Skeletal muscle satellite cell (primary cell): ENCODE measurements at regions not wholly inside any gene's neighbourhood (a gene's known extent, or its start where the extent isn't known, plus 50 kb on each side); places are given as distances from the start of the nearest gene placed in this dataset.

Experiments
- H3K27me3 ChIP-seq: 2 replicates; pipeline ENCODE4 v1.7.0; 2013; ENCODE audit warnings: low read length; ENCODE audit not compliant: control insufficient read depth, insufficient read depth
- H3K36me3 ChIP-seq: 2 replicates; pipeline ENCODE4 v1.7.0; 2013; ENCODE audit warnings: mild to moderate bottlenecking, control low read depth, low read length; ENCODE audit not compliant: insufficient read depth
- H3K4me1 ChIP-seq: 2 replicates; pipeline ENCODE4 v1.7.0; 2013; ENCODE audit warnings: low read length; ENCODE audit not compliant: control insufficient read depth, insufficient read depth
- H3K4me2 ChIP-seq: 2 replicates; pipeline ENCODE4 v1.7.0; 2013; ENCODE audit warnings: mild to moderate bottlenecking, low read length
- H3K4me3 ChIP-seq: 2 replicates; pipeline ENCODE4 v1.7.0; 2013; ENCODE audit warnings: low read length
- H3K9ac ChIP-seq: 2 replicates; pipeline ENCODE4 v1.7.0; 2013; ENCODE audit warnings: mild to moderate bottlenecking, low read depth, low read length, moderate library complexity
- H3K9me3 ChIP-seq: replicated peaks from 2 replicates; pipeline ENCODE4 v1.7.0; 2013; ENCODE audit warnings: mild to moderate bottlenecking, control low read depth, low read length

DNA sequence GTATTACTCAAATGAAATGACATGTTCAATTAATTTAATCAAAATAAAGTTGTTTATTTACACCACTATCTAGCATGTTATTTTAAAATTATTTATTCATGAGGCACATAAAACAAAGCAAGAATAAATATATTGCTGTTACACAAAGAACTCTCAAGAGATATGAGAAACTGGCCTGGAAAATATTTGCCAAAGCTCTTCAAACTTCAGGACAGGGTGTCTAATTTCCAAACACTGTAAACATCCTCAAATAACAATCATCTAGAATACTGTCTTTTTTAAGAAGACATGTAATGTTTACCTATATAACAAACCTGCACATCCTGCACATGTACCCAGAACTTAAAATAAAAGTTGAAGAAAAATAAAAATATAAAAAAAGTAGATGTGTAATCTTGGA lies 876.6 kb downstream of the TUSC7 start:
- no peak overlapping the region for H3K4me2 ChIP-seq
- no peaks in the 10 kb centered on the region for H3K36me3 ChIP-seq
- no peaks in the 10 kb centered on the region for H3K9me3 ChIP-seq
- no peak overlapping the region for H3K4me3 ChIP-seq
- no peaks in the 10 kb centered on the region for H3K4me1 ChIP-seq
- H3K9ac ChIP-seq: no peak overlapping the region
- no peaks in the 10 kb centered on the region for H3K27me3 ChIP-seq

GRCh38 chr3:117587416-117587815 lies 877.8 kb downstream of the TUSC7 start:
- Histone ChIP-seq H3K27me3 (no peaks in the 10 kb centered on the region), H3K4me2 (no peak overlapping the region), H3K36me3 (no peaks in the 10 kb centered on the region), H3K4me3 (no peak overlapping the region), H3K9ac (no peak overlapping the region), H3K4me1 (no peaks in the 10 kb centered on the region), H3K9me3 (no peaks in the 10 kb centered on the region)

- Histone ChIP-seq H3K9me3 (no peaks in the 10 kb centered on the region), H3K36me3 (no peaks in the 10 kb centered on the region), H3K4me2 (no peak overlapping the region), H3K4me3 (no peak overlapping the region), H3K4me1 (no peaks in the 10 kb centered on the region), H3K9ac (no peak overlapping the region), H3K27me3 (no peaks in the 10 kb centered on the region)
These were observed 879.9 kb downstream of the TUSC7 start for GRCh38 chr3:117589454-117589853.

DNA sequence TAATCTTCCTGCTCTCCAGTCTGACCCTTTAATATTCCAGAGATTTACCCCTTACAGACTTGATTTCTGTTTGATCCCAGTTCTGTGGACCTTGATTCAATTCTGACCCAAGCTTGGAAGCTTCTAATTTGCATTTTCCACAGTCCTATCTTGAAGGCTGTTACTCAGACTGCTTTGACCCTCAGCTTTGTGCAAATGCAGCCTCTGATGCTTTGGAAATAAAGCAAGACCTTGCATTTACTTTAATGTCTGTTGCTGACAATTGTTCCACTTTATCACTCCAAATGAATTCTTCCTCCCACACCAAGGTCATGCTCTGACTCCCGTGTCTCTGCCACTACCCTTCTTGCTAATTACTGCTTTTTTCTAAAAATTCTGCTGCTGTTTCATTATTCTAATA lies 886.0 kb downstream of the TUSC7 start:
- Histone ChIP-seq H3K4me3 (no peak overlapping the region), H3K9me3 (no peaks in the 10 kb centered on the region), H3K27me3 (no peaks in the 10 kb centered on the region), H3K4me2 (no peak overlapping the region), H3K36me3 (no peaks in the 10 kb centered on the region), H3K4me1 (no peaks in the 10 kb centered on the region), H3K9ac (no peak overlapping the region)

DNA sequence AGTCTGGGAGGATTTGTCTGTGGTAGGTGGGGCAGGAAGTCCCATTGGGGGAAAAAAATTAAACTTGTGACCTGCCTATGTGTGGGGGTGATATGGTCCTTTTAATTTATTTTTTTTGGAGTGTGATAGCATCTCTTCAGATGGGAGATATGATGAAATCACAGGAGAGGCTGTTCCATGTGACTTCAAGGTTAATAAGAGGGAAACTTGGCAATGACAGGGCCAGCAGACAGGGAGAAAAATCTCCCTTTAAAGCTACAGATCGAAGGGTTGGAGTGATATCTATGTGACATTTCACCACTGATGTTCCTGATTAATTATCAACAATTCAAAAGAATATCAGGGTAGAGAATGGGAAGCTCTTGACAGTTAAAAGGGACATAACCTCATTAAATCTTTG lies 886.9 kb downstream of the TUSC7 start:
- H3K4me2 ChIP-seq: no peak overlapping the region
- no peaks in the 10 kb centered on the region for H3K36me3 ChIP-seq
- H3K4me3 ChIP-seq: no peak overlapping the region
- no peaks in the 10 kb centered on the region for H3K4me1 ChIP-seq
- H3K9ac ChIP-seq: no peak overlapping the region
- H3K9me3 ChIP-seq: no peaks in the 10 kb centered on the region
- H3K27me3 ChIP-seq: no peaks in the 10 kb centered on the region

GRCh38 chr3:117597865-117598264 lies 888.3 kb downstream of the TUSC7 start:
- Histone ChIP-seq H3K4me1 (no peaks in the 10 kb centered on the region), H3K9ac (no peak overlapping the region), H3K36me3 (no peaks in the 10 kb centered on the region), H3K4me3 (no peak overlapping the region), H3K9me3 (no peaks in the 10 kb centered on the region), H3K27me3 (no peaks in the 10 kb centered on the region), H3K4me2 (no peak overlapping the region)

GRCh38 chr3:117600112-117600511 lies 890.5 kb downstream of the TUSC7 start:
- Histone ChIP-seq H3K4me1 (no peaks in the 10 kb centered on the region), H3K4me2 (no peak overlapping the region), H3K9ac (no peak overlapping the region), H3K27me3 (no peaks in the 10 kb centered on the region), H3K36me3 (no peaks in the 10 kb centered on the region), H3K9me3 (no peaks in the 10 kb centered on the region), H3K4me3 (no peak overlapping the region)

DNA sequence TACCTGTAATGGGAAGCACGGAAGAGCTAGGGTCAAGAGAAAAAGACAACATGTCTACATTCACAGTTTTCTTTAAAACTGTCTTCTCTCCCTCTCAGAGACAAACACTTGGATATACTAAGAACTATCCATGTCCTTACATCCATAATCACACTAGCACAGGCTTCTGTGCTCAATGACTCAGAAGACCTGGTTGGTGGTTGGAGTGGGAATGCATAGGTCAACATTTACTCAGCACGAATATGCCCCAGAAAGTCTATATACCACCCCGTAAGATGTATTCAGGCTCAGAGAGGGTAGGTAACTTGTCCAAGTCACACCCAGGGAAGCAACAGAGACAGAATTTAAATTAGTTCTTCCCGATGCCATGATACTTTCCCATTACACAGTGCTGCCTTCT lies 891.1 kb downstream of the TUSC7 start:
- Histone ChIP-seq H3K9me3 (no peaks in the 10 kb centered on the region), H3K27me3 (no peaks in the 10 kb centered on the region), H3K4me3 (no peak overlapping the region), H3K36me3 (no peaks in the 10 kb centered on the region), H3K4me2 (no peak overlapping the region), H3K4me1 (no peaks in the 10 kb centered on the region), H3K9ac (no peak overlapping the region)

DNA sequence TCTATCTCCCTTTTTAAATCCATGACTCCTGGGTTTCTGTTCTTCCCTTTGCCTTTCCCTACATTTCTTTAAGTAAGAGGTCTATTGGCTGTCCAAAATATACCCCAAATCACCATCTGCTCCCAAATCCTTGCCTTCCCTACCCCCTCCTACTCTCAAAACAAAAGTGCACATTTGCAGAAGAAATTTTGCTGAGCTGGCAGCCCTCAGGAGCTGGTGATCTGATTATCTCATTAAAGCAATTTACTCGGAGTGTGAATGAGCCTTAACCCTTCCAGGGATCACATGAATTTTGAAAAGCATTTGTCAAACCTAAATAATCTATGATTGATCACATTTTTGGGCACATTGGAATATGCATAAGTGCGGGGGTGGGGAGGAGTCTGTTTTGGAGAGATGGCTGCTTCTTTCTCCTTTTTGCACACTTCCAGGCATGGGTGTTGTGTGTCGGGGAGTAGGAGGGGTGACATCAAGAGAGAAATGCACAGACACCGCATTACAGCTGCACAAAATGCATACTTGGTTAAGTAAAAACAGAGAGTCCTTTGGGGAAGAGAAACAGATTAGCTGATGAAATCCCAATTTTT lies 892.6 kb downstream of the TUSC7 start:
- Histone ChIP-seq H3K9ac (no peak overlapping the region), H3K9me3 (no peaks in the 10 kb centered on the region), H3K4me2 (no peak overlapping the region), H3K4me1 (no peaks in the 10 kb centered on the region), H3K36me3 (no peaks in the 10 kb centered on the region), H3K4me3 (no peak overlapping the region), H3K27me3 (no peaks in the 10 kb centered on the region)

DNA sequence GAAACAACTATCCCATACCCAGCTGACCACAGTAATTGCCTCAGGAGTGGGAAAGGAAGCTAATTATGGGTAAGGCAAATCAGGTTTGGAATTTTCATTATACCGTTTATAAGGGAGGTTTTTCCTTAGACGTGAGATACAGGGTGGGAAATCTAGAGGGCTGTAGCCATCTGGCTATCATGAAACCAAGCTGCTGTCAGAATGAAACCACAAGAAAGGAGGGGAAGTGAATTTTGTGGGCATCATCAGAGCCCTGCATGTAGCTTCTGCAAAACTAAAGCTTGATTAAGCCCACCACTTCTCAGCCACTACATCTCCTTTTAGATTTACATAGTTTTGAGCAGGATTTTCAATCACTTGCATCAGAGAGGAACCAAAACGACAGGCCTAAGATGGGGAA lies 893.5 kb downstream of the TUSC7 start:
- H3K4me2 ChIP-seq: no peak overlapping the region

GRCh38 chr3:117606866-117607265 lies 897.3 kb downstream of the TUSC7 start:
- H3K36me3 ChIP-seq: no peaks in the 10 kb centered on the region

More for the DNA sequence above, 893.5 kb downstream of the TUSC7 start:
- Histone ChIP-seq H3K36me3 (no peaks in the 10 kb centered on the region), H3K9ac (no peak overlapping the region), H3K4me3 (no peak overlapping the region), H3K4me1 (no peaks in the 10 kb centered on the region), H3K27me3 (no peaks in the 10 kb centered on the region), H3K9me3 (no peaks in the 10 kb centered on the region)

GRCh38 chr3:117609330-117609729 lies 899.8 kb downstream of the TUSC7 start:
- Histone ChIP-seq H3K4me3 (no peak overlapping the region), H3K4me1 (no peaks in the 10 kb centered on the region), H3K27me3 (no peaks in the 10 kb centered on the region), H3K4me2 (no peak overlapping the region), H3K36me3 (no peaks in the 10 kb centered on the region), H3K9ac (no peak overlapping the region), H3K9me3 (no peaks in the 10 kb centered on the region)

More at GRCh38 chr3:117606866-117607265, 897.3 kb downstream of the TUSC7 start:
- Histone ChIP-seq H3K4me2 (no peak overlapping the region), H3K9me3 (no peaks in the 10 kb centered on the region), H3K4me3 (no peak overlapping the region), H3K27me3 (no peaks in the 10 kb centered on the region), H3K9ac (no peak overlapping the region), H3K4me1 (no peaks in the 10 kb centered on the region)
